NCI-H510A treated with DMSO at 0.1 percent for 48 hours (cell line): ENCODE measurements at regions not wholly inside any gene's neighbourhood (a gene's known extent, or its start where the extent isn't known, plus 50 kb on each side); places are given as distances from the start of the nearest gene placed in this dataset.

Experiments used
- DNase-seq: peaks from one replicate; lab custom pipeline; 2025; lab: John Stamatoyannopoulos, UW

GRCh38 chr13:66071029-66071428 lies 1159.1 kb downstream of the PCDH9 start:
- no peak for DNase-seq

DNA sequence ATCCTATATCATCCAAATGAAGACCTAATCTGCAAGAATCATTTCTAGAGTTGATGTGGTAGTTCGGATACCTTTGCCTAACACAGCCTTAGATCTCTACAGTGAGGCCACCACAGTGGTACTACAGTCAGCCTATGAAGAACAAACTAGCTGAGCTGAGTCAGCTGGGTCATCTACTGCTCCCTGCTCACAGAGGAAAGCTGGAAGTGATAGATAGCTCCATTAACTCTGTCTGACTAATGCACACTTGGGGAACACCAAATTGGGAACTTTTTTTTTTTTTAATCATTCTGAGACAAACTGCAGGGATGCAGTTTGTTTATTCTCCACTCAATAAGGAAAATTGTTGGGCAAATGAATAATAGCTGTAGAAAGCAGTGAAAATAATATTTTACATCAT lies 1160.6 kb downstream of the PCDH9 start:
- no peak for DNase-seq

DNA sequence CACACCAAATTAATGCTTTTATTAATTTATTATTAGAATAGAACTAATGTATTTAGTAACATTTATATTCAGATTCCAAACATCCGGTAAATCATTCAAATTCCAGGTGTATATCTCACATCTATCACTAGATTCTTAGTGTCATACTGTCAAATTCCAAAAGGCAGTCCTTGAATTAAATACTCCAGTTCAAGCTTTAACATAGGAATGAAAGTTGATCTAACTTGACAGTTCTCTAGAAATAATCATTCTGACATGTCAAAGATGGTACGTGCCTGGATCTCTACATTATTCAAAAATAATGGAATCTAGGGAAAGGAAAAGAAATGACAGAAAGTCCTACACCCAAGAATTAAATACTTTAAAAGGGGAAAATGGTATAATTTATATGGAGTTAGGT lies 1161.5 kb downstream of the PCDH9 start:
- DNase-seq = no peak

GRCh38 chr13:66048888-66049287 lies 1181.2 kb downstream of the PCDH9 start:
- DNase-seq = no peak

DNA sequence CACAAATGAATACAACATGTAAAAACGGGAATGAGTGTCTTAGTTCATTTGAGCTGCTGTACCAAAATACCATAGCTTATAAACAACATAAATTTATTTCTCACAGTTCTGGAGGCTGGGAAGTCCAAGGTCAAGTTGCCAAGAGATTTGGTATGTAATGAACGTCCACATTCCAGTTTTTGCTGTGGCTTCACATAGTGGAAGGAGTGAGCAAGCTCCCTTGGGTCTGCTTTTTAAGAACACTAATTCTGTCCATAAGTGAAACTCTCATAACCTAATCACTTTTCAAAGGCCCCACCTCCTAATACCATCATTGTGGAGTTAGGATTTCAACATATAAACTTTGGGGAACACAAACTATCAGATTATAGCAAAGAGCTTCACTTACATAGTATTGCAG lies 1189.6 kb downstream of the PCDH9 start:
- no peak for DNase-seq

DNA sequence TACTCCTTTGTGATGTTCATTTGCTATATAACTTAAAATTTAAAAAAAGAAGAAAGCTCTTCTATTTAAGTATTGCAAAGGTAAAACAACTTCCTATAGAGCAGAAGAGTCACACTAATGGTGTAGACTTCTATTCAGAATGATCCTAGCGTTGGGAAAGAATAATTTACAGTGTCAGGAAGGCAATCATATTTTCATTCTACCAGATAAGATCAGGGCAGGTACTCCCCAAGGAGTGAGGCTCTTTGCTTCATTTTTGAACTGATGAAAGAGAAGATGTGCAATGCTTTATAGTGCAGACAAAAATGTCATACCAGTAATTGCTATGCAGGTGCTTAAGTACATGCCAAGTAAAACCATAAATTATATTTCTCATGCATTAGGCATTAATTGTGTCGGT lies 1193.0 kb downstream of the PCDH9 start:
- DNase-seq = no peak

DNA sequence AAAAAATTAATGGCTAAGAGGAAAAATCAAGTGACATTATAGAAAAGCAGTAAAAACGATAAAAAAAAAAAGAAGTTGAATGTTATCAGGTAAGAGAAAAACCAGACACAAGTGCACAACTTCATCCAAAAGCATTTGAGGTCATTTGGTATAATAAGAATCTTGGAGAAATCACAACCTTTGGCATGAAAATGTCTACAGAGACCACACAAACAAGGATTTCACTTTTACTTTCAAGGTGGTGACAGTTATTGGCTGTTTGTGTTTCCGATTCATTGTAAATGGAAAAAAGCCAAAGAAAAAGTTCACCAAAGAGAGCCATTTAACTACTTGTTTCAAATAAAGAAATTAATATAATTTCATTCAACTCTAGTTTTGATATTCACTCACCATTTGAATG lies 1193.5 kb downstream of the PCDH9 start:
- DNase-seq = no peak

DNA sequence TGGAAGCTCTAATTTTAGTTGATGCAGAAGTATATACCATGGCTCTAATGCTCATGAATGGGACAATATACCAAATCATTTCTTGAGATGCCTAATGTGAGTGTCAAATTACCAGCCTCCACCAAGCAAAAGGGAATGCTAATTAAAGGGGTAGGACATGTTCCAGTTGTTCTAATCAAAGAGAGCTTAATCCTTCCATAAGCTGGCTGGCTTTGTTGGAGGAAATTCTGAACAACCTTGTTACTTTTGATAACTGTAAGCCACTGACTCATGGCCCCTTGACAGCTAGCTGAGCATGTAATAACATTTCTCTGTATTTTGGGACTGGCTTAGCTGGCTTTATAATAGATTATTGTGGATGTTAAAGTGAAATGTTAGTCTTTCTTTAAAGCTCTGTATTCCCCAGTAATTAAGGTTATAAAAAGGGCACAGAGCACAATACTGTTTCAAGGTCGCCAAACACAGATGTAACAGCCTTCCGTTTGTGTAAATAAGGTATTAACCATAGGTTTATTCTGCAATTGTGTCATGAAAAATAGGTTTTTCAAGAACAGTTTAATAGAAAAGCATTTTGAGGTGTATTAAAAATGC lies 1194.0 kb downstream of the PCDH9 start:
- no peak for DNase-seq

- no peak for DNase-seq
Observed at GRCh38 chr13:66033924-66034323, 1196.2 kb downstream of the PCDH9 start.

DNA sequence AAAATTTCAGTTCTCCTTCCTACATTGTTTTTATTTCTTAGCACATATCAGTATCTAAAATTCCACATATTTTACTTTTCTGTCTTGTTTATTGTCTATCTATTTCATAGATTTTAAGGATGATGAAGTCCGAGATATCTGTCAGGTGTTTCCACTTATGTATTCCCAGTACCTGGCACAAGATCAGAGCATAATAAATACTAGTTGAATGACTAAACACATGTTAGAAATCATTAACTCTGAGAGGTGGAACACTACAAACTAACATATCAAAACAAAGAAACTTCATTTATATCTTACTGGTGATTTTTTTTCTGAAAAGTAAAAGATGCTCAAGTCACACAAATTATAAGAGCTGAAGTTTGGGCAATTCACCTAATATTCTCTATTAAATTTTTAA lies 1208.3 kb downstream of the PCDH9 start:
- no peak for DNase-seq

DNA sequence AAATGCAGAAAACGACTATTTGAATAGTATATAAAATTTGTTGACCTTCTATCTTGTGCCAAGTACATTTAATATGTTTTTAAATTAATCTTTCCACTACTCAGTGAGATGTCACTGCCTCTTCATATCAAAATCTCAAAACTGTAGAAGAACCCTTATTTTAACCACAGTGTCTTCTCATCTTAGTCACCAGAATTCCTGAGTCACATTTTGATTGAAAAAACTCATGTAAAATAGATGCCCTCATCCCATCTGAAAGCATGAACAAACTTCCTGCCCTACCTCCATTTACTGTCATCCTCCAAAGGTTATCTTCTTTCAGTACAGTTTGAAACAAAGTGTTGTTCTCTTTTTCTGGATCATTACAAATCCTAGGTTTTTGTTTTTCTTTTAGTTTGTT lies 1215.4 kb downstream of the PCDH9 start:
- DNase-seq = no peak

GRCh38 chr13:66009241-66009640 lies 1220.9 kb downstream of the PCDH9 start:
- no peak for DNase-seq

GRCh38 chr13:66003558-66003957 lies 1226.6 kb downstream of the PCDH9 start:
- no peak for DNase-seq

DNA sequence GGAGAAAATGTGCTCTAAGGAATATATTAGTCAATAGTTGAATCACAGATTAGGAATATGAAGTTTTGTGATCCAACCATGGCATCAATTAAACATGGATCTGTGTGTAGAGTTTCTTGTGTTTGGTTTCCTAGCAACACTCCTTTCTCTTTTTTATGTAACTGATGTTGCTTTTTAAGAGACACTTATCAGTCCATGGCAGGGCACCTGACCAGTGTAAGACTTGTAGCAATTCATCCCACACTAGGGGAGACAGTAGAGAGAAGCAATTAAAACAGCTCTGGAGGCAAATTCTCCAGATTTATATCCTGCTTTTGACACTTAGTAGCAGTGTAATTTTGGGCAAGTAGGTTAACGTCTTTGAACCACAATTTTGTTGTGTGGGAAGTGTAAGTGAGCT lies 1229.0 kb downstream of the PCDH9 start:
- no peak for DNase-seq

- no peak for DNase-seq
Observed at GRCh38 chr13:65999411-65999810, 1230.7 kb downstream of the PCDH9 start.

DNA sequence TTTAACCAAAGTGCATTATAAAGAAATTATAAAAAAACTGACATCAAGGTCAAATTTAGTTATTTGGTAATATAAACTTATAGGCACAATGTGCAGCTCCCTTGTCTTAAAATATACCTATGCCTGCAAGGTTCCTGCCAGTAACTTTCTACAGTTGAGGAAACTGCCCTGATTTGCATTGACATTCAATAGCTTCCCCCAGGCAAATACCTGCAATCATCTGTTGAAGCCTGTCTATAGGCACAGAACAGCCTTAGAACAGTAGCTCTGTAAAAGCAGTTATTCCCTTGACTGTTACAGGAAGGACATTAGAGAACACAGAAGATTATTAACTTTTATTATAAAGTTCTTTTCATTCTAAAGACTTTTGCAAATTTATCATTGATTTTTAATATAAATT lies 1239.5 kb downstream of the PCDH9 start:
- no peak for DNase-seq

DNA sequence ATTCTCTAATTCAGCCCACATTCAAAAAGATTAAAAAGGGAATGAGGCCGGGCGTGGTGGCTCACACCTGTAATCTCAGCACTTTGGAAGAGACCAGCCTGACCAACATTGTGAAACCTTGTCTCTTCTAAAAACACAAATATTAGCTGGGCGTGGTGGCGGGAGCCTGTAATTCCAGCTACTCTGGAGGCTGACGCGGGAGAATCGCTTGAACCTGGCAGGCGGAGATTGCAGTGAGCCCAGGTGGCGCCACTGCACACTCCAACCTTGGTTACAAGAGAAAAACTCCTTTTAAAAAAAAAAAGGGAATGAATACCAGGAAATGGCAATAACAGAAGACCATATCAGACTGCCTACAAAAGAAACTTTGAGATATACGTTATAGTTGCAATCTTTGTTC lies 1244.5 kb downstream of the PCDH9 start:
- no peak for DNase-seq

DNA sequence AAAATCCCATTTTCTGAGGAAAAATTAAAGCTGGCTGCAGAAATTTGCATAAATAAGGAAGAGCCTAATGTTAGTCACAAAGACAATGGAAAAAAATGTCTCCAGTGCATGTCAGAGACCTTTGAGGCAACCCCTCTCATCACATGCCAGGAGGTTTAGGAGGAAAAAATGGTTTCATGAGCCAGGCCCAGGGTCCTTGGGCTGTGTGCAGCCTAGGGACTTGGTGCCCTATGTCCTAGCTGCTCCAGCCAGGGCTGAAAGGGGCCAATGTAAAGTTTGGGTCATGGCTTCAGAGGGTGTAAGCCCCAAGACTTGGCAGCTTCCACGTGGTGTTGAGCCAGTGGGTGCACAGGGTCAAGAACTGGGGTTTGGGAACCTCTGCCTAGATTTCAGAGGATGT lies 1252.6 kb downstream of the PCDH9 start:
- no peak for DNase-seq

DNA sequence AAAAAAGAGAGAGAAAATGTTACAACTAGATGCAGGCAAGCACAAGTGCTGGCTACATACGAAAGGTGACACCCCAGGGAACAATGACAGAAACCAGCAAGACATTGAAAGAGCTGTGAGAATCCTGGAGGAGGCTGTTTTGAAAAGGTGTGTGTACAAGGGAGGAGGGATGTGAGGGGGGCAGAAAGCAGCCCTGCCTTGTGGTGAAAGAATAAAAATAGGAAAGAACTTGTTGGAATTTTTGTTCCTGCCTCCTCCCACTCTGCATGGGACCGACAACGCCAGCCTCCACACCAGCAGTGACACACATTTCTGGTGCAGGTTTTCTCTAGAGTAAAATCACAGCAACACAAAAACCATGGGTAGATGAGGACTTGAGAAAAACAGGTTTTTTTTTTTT lies 1258.6 kb downstream of the PCDH9 start:
- no peak for DNase-seq

- no peak for DNase-seq
Observed at GRCh38 chr13:65966991-65967451, 1263.1 kb downstream of the PCDH9 start.

GRCh38 chr13:65965501-65965900 lies 1264.6 kb downstream of the PCDH9 start:
- no peak for DNase-seq

GRCh38 chr13:65964672-65965071 lies 1265.5 kb downstream of the PCDH9 start:
- no peak for DNase-seq

DNA sequence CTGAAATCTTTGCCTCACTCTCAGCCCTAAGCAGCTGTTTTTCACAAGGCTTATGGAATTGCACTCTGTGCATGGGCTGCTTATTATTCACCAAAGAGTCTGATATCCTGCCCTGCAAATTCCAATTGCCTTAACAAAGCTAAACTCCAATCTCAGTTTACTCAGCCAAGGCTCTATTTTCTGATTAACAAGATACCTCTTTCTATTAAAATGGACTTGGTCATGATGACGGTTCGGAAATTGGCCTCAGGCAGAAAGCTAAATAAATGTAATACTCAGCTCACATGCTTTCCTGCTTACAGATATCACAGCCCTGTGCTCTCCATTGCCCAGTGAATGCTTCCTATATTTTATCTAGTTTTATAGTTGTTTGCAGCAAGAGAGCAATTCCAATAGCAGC lies 1270.8 kb downstream of the PCDH9 start:
- DNase-seq = no peak

DNA sequence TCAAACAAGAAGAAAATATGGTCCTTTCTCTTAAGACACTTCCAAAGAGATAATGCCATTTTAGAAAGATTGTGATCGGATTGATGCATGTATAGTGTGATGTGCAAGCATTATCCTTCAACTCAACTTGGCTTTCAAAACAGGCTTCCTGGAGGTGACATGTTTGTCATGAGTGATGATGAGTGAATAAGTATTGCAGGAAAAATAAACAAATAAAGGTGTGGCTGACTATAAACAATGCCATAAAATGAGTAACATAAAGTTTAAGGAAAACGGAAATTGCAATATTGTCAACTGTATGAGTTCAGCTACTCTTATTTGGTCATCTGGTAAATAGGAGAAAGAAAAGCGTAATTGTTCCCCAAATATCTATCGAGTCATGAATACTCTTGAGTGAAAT lies 1283.7 kb downstream of the PCDH9 start:
- no peak for DNase-seq

- DNase-seq = no peak
Observed at GRCh38 chr13:65943708-65944107, 1286.4 kb downstream of the PCDH9 start.
